CD4-positive, alpha-beta T cell (primary cell): ENCODE measurements at regions not wholly inside any gene's neighbourhood (a gene's known extent, or its start where the extent isn't known, plus 50 kb on each side); places are given as distances from the start of the nearest gene placed in this dataset.

ENCODE experiments used
- ATAC-seq: fragments of 200-7000 bp; cut with Tn5 transposase; one replicate; pipeline ENCODE4 v1.10.0; 2022; ENCODE audit warnings: mild to moderate bottlenecking; ENCODE audit not compliant: poor library complexity
- CTCF ChIA-PET: fragments of 350-600 bp; sonication (Branson Sonifier 250); formaldehyde crosslinking; loops from one replicate; lab custom pipeline; 2021; ENCODE audit warnings: antibody characterized with exemption, inconsistent platforms; lab: Charles Lee
- POLR2A ChIA-PET: fragments of 350-600 bp; sonication (Branson Sonifier 250); formaldehyde crosslinking; loops from one replicate; lab custom pipeline; 2021; ENCODE audit warnings: antibody characterized with exemption, inconsistent platforms; lab: Charles Lee
- DNase-seq, 14 experiments: peaks; one replicate each; pipeline ENCODE4 v3.0.0-alpha.2; 2013 to 2020; ENCODE audit warnings: mixed read lengths in 2 of 14
- H3K27ac ChIP-seq, 2 donors: one replicate each; pipeline versions ENCODE4 v1.5.1 to v1.7.0; 2013; ENCODE audit warnings: low read length in 2 of 2, low read depth in 1 of 2, mild to moderate bottlenecking in 1 of 2
- H3K27me3 ChIP-seq, 2 experiments: 1 replicate in 1 of 2; 2 replicates in 1 of 2; pipeline versions ENCODE4 v1.6.1 to v1.7.0; 2013; ENCODE audit warnings: low read length in 2 of 2, control low read depth in 1 of 2, mild to moderate bottlenecking in 1 of 2, moderate library complexity in 1 of 2; ENCODE audit not compliant: insufficient read depth in 2 of 2, control insufficient read depth in 1 of 2
- H3K36me3 ChIP-seq: one replicate; pipeline ENCODE4 v1.6.1; 2013; ENCODE audit warnings: low read length, control low read depth; ENCODE audit not compliant: insufficient read depth
- H3K4me1 ChIP-seq: one replicate; pipeline ENCODE4 v1.6.1; 2013; ENCODE audit warnings: low read length, control low read depth; ENCODE audit not compliant: insufficient read depth
- H3K4me3 ChIP-seq: one replicate; pipeline ENCODE4 v1.5.1; 2013; ENCODE audit warnings: mild to moderate bottlenecking, low read length, moderate library complexity
- H3K9me3 ChIP-seq, 2 experiments: 1 replicate in 1 of 2; 2 replicates in 1 of 2; pipeline versions ENCODE4 v1.6.1 to v1.7.0; 2013; ENCODE audit warnings: low read length in 2 of 2, mild to moderate bottlenecking in 2 of 2, control low read depth in 1 of 2, moderate library complexity in 1 of 2; ENCODE audit not compliant: control insufficient read depth in 1 of 2, insufficient read depth in 1 of 2
- H3K27ac Mint-ChIP-seq: one replicate; pipeline ENCODE4 v1.8.0; 2020; ENCODE audit warnings: mixed read lengths
- H3K27me3 Mint-ChIP-seq: one replicate; pipeline ENCODE4 v1.8.0; 2021; ENCODE audit warnings: mixed read lengths
- H3K36me3 Mint-ChIP-seq: one replicate; pipeline ENCODE4 v1.8.0; 2021; ENCODE audit warnings: low read depth, mixed read lengths
- H3K4me1 Mint-ChIP-seq: one replicate; pipeline ENCODE4 v1.8.0; 2021; ENCODE audit warnings: low read depth, mixed read lengths
- H3K4me3 Mint-ChIP-seq: one replicate; pipeline ENCODE4 v1.8.0; 2020; ENCODE audit warnings: mild to moderate bottlenecking, mixed read lengths
- H3K9me3 Mint-ChIP-seq: one replicate; pipeline ENCODE4 v1.8.0; 2020; ENCODE audit warnings: mixed read lengths
- CTCF ChIP-seq: fragments of 200-600 bp; IDR thresholded peaks from one replicate; pipeline ENCODE4 v1.8.0; 2022; ENCODE audit warnings: antibody characterized with exemption, mild to moderate bottlenecking
- intact Hi-C, 2 experiments: fragments of 100-400 bp; cut with DNase I in 1 of 2; cut with micrococcal nuclease in 1 of 2; formaldehyde crosslinking; loops; one replicate each; pipeline versions ENCODE4 v1.15.1 to v1.9.0; 2023 to 2025; cut with DNase I, micrococcal nuclease

- H3K9me3 ChIP-seq = peaks cover 0 to 3% of the 10 kb centered on the region in 2 experiments
- no peak for ATAC-seq
- ChIA-PET POLR2A (no interaction called here), CTCF (no interaction called here)
- no peak overlapping the region for H3K4me3 ChIP-seq
- H3K27ac Mint-ChIP-seq = no peak overlapping the region
- no peak for DNase-seq
- no peaks in the 10 kb centered on the region for H3K27me3 Mint-ChIP-seq
- H3K36me3 Mint-ChIP-seq = no peaks in the 10 kb centered on the region
- no peak overlapping the region for H3K27ac ChIP-seq
- TF ChIP-seq CTCF = no peak
- no peaks in the 10 kb centered on the region for H3K36me3 ChIP-seq
- H3K27me3 ChIP-seq = no peaks in the 10 kb centered on the region
- H3K9me3 Mint-ChIP-seq = no peaks in the 10 kb centered on the region
- intact Hi-C loops = no loop called here
- H3K4me1 ChIP-seq = no peaks in the 10 kb centered on the region
- peaks cover 8% of the 10 kb centered on the region for H3K4me1 Mint-ChIP-seq
- H3K4me3 Mint-ChIP-seq = no peak overlapping the region
Measured at GRCh38 chr2:217219164-217219520, 359.3 kb upstream of the TNP1 start.

GRCh38 chr2:217218269-217219163 lies 358.7 kb upstream of the TNP1 start:
- ChIA-PET CTCF (no interaction called here), POLR2A (no interaction called here)
- ATAC-seq = no peak

GRCh38 chr2:217216982-217217381 lies 357.1 kb upstream of the TNP1 start:
- POLR2A ChIA-PET = no interaction called here

More at GRCh38 chr2:217218269-217219163, 358.7 kb upstream of the TNP1 start:
- Histone ChIP-seq H3K27ac (no peak overlapping the region), H3K27me3 (no peaks in the 10 kb centered on the region), H3K9me3 (no peaks in the 10 kb centered on the region), H3K4me3 (no peak overlapping the region), H3K36me3 (no peaks in the 10 kb centered on the region), H3K4me1 (no peaks in the 10 kb centered on the region)
- Mint-ChIP-seq H3K27ac (no peak overlapping the region), H3K4me3 (no peak overlapping the region), H3K4me1 (peaks cover 8% of the 10 kb centered on the region), H3K36me3 (no peaks in the 10 kb centered on the region), H3K27me3 (no peaks in the 10 kb centered on the region), H3K9me3 (no peaks in the 10 kb centered on the region)
- DNase-seq = peak in 2 of 14 experiments; percentile 36 to 53
- intact Hi-C loops = no loop called here
- no peak for TF ChIP-seq CTCF

More at GRCh38 chr2:217216982-217217381, 357.1 kb upstream of the TNP1 start:
- no peak overlapping the region for H3K27ac ChIP-seq
- no peaks in the 10 kb centered on the region for H3K27me3 ChIP-seq
- intact Hi-C loops = no loop called here
- H3K36me3 Mint-ChIP-seq = no peaks in the 10 kb centered on the region
- TF ChIP-seq CTCF = no peak
- no peak for DNase-seq
- H3K4me3 ChIP-seq = no peak overlapping the region
- H3K4me1 ChIP-seq = no peaks in the 10 kb centered on the region
- no peaks in the 10 kb centered on the region for H3K4me1 Mint-ChIP-seq
- no peaks in the 10 kb centered on the region for H3K9me3 Mint-ChIP-seq
- ATAC-seq = no peak
- no peak overlapping the region for H3K4me3 Mint-ChIP-seq
- CTCF ChIA-PET = no interaction called here
- H3K36me3 ChIP-seq = no peaks in the 10 kb centered on the region
- no peak overlapping the region for H3K27ac Mint-ChIP-seq
- no peaks in the 10 kb centered on the region for H3K9me3 ChIP-seq
- peaks cover 3% of the 10 kb centered on the region for H3K27me3 Mint-ChIP-seq
